D721Med (cell line): ENCODE measurements at regions not wholly inside any gene's neighbourhood (a gene's known extent, or its start where the extent isn't known, plus 50 kb on each side); places are given as distances from the start of the nearest gene placed in this dataset.
"Not testable (repeated sequence)": the region's sequence is repeated elsewhere in the genome, so short reads cannot be mapped to it uniquely, and the experiment has no call there.

ENCODE experiments used
- DNase-seq: peaks from one replicate; pipeline ENCODE4 v3.0.0; 2011; ENCODE audit warnings: low spot score; ENCODE audit not compliant: insufficient read length
- FAIRE-seq: peaks from 2 replicates; lab custom pipeline; 2011; peaks lifted over from hg19 to GRCh38; lab: Jason Lieb, UNC
- TF ChIP-seq, protein P1 (sequence below): IDR thresholded peaks from 2 replicates; pipeline ENCODE4 v1.5.1; 2012; ENCODE audit warnings: mild to moderate bottlenecking, control low read depth; ENCODE audit not compliant: insufficient read depth; ENCODE audit errors: missing control alignments

DNA sequence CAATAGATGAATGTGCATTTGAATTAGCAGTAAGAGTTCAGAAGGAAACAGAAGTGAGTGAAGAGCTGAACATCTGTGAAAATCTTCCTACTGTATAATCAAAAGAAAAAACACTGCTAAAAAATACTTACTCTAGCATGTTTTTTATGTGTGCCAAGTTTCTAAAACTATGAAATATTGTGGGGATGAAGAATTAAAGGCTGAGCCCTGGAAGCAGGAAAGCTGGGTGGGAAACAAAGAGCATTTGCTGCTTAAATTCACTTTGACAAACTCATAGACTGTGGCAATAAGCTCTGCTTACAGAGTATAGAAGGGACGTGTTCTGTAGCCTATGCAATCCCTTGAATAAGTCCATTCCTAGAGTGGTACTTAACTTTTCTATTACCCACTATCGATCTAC is 261.7 kb downstream of the ANKRD50 start:
- TF ChIP-seq, protein P1, sequence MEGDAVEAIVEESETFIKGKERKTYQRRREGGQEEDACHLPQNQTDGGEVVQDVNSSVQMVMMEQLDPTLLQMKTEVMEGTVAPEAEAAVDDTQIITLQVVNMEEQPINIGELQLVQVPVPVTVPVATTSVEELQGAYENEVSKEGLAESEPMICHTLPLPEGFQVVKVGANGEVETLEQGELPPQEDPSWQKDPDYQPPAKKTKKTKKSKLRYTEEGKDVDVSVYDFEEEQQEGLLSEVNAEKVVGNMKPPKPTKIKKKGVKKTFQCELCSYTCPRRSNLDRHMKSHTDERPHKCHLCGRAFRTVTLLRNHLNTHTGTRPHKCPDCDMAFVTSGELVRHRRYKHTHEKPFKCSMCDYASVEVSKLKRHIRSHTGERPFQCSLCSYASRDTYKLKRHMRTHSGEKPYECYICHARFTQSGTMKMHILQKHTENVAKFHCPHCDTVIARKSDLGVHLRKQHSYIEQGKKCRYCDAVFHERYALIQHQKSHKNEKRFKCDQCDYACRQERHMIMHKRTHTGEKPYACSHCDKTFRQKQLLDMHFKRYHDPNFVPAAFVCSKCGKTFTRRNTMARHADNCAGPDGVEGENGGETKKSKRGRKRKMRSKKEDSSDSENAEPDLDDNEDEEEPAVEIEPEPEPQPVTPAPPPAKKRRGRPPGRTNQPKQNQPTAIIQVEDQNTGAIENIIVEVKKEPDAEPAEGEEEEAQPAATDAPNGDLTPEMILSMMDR: no peak
- FAIRE-seq (no peak), DNase-seq (no peak)

DNA sequence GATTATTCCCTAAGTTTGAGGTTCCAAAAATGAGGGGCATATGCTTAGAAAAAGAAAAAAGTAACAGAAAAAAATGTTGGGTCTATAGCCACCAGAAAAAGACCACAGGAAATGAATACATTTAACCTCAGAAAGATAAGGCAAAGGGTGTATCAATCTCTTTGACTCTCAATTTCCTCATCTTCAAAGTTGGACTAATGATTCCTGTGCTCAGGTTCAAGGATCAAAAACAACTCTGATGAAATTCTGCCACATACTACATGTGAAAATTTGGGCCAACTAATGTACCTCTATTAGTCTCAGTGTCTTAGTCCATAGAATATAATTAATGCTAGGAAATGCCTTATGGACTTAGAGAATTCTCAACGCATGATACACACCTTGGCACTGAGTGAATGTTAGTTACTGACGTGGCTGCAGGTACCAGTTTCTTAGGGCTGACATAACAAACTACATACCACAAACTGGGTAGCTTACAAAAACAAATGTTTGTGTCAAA is 257.7 kb downstream of the ANKRD50 start:
- FAIRE-seq (no peak), DNase-seq (no peak)
- TF ChIP-seq, protein P1: no peak

DNA sequence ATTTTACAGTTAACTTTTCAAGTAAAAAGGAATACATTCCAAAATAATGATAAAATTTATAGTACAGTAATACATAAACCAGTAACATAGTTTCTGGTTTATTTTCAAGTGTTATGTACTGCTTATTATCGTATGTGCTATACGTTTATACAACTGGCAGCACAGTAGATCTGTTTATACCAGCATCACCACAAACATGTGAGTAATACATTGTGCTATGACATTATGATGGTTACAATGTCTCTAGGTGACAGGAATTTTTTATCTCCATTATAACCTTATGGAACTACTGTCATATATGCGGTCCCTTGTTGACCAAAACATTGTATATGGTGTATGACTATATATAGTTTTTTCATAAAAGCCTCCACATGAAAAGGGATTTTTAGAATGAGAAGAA is 256.9 kb downstream of the ANKRD50 start:
- FAIRE-seq (no peak), DNase-seq (no peak)
- TF ChIP-seq, protein P1: no peak

DNA sequence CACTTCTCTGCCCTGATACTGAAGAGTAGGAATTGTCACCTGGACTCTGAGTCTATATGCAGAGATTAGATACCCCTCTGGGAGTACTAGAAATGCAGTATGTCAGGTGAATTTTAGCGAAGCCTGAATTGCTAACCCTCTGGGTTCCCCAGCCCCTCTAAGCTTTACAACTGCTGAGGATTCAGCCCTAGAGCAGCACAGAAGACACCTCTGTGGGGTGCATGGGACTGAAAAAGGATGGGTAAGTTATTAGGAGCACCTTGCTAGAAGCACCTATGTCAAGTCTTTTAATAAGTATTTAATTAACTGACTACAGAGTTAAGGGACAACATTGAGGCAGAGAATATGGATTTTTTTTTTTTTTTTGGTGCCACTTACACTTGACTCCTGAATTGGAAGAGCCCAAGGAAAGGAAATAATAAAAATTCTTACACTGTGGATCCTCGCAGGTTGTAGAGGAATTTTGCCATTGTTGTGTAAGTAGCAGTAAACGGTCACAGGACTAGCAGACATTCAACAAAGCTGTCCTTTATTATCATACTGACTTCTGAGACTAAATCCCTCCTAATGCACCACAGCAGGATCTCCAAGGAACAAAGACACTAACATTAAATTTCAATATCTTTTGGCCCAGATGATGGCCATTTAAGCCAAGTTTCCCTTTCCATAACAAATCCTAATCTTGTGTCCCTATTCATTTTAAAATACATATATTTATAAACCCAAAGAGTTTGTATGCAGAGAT is 253.2 kb downstream of the ANKRD50 start:
- DNase-seq: no peak
- TF ChIP-seq, protein P1: no peak
- no peak for FAIRE-seq

DNA sequence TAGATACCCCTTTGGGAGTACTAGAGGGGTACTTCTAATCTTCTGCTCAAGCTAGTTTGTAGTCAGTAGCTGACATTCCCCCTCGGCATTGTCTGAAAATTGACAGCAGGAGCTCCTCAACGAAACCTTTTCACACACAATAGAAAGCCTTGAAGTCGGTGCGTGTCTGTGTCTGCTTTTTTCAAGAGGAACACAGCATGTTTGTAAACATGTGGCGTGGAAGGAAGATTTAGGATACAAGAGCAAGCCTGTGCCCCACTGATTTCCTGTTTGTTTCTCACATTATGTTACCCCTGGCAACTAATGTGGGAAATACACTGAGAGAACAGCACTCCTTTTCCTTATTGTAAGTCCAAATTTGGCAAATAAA is 252.6 kb downstream of the ANKRD50 start:
- FAIRE-seq (no peak), DNase-seq (no peak)
- TF ChIP-seq, protein P1: no peak

DNA sequence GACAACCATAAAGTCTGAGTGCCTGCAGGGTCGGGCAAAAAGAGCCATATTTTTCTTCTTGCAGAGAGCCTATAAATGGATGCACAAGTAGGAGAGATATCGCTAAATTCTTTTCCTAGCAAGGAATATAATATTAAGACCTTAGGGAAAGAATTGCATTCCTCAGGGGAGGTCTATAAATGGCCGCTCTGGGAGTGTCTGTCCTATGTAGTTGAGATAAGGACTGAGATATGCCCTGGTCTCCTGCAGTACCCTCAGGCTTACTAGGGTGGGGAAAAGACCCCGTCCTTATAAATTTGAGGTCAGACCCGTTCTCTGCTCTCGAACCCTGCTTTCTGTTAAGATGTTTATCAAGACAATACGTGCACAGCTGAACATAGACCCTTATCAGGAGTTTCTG is 250.9 kb downstream of the ANKRD50 start:
- not testable (repeated sequence) for DNase-seq, FAIRE-seq

DNA sequence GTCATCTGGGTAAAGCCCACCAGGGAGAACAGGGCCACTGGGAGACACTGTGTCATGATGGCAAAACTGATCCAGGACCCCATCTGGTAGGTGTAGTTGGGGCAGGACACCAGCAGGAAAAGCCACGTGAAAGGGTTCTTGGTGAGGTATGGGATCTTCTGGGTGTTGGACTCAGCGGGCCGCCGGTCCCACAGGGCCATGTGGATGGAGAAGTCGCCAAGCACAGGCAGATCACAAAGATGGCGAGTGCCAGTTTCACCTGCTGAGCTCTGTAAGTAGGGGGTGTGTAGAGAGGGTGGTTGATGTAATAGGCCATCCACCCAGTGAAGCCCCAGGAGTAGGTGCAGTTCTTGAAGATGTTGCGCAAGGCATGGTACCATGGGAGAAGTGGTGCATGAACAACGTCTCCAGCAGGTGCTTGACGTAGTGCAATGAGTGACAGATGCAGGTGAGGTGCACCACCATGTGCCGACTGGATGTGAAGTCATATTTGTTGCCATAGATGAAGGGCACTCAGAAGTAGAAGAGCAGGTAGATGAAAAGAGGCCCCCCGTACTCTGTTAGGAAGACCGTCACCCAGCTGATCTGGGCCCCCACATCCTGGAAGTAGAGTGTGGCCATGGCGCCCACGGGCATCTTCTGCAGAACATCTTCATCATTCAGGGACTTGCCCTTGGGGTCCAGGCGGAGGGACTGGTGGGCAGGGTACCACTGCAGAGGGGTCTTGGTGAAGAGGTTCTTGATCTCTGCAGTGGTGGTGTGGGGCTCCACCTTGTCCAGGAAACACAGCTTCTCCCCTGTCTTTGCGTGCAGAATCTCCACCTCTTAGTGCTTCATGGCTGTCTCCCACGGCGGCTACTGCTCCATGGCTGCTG is 249.3 kb downstream of the ANKRD50 start:
- no peak for DNase-seq
- TF ChIP-seq, protein P1: no peak
- no peak for FAIRE-seq
